HPDE6-E6E7 (cell line): ENCODE measurements at regions not wholly inside any gene's neighbourhood (a gene's known extent, or its start where the extent isn't known, plus 50 kb on each side); places are given as distances from the start of the nearest gene placed in this dataset.
"Not testable (repeated sequence)": the region's sequence is repeated elsewhere in the genome, so short reads cannot be mapped to it uniquely, and the experiment has no call there.

Source experiments
- DNase-seq: peaks from one replicate; pipeline ENCODE4 v3.0.0; 2011; ENCODE audit warnings: missing footprints; ENCODE audit errors: extremely low spot score

GRCh38 chr17:30686538-30687479, 137.7 kb downstream of the CRLF3 start:
- not testable (repeated sequence) for DNase-seq

DNA sequence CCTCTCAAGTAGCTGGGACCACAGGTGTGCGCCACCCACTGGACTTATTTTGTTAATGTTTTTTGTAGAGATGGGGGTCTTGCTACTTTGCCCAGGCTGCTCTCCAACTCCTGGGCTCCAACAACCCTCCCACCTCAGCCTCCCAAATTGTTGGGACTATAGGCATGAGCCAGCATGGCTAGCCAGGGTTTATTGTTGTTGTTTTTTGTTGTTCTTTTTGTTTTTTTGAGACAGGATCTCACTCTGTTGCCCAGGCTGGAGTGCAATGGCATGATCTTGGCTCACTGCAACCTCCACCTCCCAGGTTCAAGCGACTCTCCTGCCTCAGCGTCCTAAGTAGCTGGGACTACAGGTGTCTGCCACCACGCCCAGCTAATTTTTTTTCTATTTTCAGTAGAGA, 142.2 kb downstream of the CRLF3 start:
- not testable (repeated sequence) for DNase-seq

DNA sequence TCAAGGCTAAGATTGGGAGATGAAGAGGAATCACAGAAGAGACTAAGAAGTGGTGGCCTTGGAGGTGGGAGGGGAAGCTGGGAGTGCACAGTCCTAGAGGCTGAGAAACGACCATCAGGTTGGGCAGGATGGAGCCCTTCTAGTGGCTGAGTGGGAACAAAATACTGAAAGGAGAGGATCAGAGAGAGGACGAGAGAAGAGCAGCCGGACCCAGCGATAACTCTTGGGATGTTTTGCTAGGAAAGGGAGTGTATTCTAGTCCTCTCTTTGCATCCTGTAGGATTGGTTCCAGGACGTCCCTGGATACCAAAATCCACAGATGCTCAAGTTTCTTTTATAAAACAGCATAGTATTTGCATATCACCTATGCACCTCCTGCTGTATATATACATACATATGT, 143.8 kb downstream of the CRLF3 start:
- not testable (repeated sequence) for DNase-seq

DNA sequence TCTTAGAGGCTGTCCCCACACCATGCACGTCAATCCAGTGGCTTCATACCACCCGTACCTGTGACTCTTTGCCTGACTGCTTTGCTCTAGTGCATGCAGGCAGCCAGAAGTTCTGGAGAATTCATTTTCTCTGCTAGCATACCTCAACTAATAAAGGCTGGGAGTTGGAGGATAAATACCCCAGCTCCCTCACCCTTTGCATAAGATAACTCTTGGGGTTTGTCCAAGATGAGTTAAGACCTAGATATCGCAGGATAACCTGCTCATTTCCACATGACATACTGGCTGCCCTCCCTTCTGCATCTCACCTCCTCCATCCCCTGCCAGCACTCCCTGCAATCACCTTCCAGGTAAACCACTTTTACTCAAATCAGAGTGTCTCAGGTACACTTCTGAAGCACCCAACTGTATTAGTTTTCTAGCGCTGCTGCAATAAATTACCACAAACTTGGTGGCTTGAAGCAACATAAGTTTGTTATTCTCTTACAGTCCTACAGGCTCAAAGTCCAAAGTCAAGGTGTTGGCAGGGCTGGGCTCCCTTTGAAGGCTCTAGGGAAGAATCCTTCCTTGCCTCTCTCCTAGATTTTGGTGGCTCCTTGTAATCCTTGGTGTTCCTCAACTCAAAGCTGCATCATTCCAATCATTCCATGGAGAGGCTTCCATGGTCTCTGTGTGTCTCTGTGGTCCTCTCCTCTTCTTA, 146.8 kb downstream of the CRLF3 start:
- no peak for DNase-seq

GRCh38 chr17:30675777-30676492, 148.6 kb downstream of the CRLF3 start:
- not testable (repeated sequence) for DNase-seq

DNA sequence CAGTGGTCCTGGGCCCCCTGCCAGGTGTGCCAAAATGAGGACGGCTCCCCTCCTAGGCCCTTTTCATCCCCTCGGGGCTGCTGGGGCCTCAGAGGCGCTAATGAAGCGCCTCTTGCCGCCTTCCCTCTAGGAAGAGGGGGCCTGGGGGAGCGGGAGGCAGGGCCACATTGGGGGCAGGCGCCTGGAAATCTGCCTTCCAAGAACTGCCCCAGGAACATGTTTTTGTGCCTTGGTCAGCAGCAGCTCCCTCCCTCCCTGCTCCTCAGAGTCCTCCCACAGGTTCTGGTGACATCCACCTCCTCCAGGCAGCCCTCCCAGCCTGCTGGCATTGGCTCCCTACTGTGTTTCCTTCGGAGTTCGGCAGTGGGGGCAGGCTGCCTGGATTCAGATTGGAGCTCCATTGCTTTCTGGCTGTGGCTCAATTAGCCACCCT, 155.3 kb downstream of the CRLF3 start:
- DNase-seq: not testable (repeated sequence)

DNA sequence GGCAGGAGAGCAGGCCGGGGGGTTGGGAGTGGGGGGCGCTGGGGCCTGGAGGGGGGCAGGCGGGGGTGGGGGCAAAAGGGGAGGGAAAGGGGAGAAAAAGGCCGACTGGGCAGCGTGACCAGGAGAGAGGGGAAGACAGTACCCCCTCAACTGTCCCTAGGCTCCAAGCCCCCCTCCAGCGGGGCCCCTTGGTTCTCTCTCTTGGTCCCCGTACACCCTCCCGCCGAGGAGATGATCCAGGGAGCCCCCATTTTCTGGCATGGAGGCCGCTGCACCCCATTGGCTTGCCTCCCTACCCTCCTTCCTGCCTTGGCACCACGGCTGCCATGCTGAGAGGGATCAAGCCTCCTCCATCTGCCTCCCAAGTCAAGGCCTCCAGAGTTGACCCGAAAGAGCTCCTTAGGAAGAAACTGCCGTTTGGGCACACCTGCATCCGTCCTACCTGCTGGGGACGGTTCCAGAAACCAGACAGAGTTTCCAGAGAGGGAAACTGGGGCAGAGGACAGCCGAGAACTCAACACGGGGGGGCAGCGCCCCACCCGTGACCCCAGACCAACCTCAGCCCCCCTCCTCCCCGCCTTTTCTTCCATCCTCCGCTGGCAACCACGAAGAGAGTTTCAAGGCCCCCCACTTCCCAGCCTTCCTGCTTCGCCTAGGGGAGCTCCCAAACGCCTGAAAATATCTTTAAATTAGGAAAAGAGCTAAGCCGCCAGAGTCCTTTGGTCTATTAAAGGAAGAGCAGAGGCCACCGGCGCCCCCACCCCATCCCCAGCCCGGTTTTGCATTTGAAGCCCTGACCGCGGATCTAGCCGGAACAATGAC, 155.9 kb downstream of the CRLF3 start:
- DNase-seq: not testable (repeated sequence)

- not testable (repeated sequence) for DNase-seq
These were observed 156.7 kb downstream of the CRLF3 start for GRCh38 chr17:30667657-30668359.

GRCh38 chr17:30666838-30667656, 157.4 kb downstream of the CRLF3 start:
- DNase-seq: not testable (repeated sequence)

- not testable (repeated sequence) for DNase-seq
These were observed 160.6 kb downstream of the CRLF3 start for GRCh38 chr17:30663727-30664455.

GRCh38 chr17:30657148-30657547, 167.3 kb downstream of the CRLF3 start:
- not testable (repeated sequence) for DNase-seq

- not testable (repeated sequence) for DNase-seq
These were observed 171.5 kb downstream of the CRLF3 start for GRCh38 chr17:30653038-30653437.

- not testable (repeated sequence) for DNase-seq
These were observed 172.9 kb downstream of the GOSR1 start for GRCh38 chr17:30650149-30650548.

DNA sequence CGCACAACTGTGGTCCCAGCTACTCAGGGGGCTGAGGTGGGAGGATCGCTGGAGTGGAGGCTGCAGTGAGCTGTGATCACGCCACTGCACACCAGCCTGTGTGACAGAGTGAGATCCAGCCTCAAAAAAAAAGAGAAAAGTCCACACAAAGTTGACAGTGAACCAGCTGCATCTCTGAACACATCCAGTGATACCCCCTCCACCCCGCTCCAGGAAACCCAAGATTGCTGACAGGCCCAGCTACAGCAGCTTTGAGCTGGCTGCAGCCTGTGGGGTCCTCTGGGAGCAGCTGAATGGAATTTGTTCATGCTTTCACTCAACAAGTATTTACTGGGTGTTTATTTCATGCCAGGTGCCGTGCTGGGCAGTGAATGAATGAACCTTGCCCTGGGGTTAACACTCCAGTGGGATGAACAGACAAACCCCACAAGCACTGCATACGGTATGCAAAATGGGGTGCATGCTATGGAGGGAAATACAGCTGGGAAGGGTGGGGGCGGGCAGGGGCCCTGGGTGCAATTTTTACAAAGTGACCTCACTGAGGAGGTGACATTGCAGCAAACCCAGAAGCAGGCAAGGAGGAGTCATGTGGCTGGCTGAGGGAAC, 170.9 kb downstream of the GOSR1 start:
- not testable (repeated sequence) for DNase-seq

- not testable (repeated sequence) for DNase-seq
These were observed 168.7 kb downstream of the GOSR1 start for GRCh38 chr17:30645875-30646274.

GRCh38 chr17:30644713-30645112, 167.5 kb downstream of the GOSR1 start:
- DNase-seq: not testable (repeated sequence)

DNA sequence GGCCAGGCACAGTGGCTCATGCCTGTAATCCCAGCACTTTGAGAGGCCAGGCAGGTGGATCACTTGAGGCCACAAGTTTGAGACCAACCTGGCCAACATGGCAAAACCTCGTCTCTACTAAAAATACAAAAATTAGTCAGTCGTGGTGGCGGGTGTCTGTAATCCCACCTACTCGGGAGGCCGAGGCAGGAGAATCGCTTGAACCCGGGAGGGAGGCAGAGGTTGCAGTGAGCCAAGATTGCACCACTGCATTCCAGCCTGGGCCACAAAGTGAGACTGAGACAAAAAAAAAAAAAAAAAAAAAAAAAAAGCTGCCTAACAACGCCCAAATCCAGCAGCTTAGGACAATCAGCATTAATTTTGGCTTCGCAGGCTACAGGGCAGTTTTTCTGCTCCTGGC, 167.1 kb downstream of the GOSR1 start:
- DNase-seq: not testable (repeated sequence)

- not testable (repeated sequence) for DNase-seq
These were observed 164.2 kb downstream of the GOSR1 start for GRCh38 chr17:30641428-30641827.
